A549 (cell line): ENCODE measurements at regions not wholly inside any gene's neighbourhood (a gene's known extent, or its start where the extent isn't known, plus 50 kb on each side); places are given as distances from the start of the nearest gene placed in this dataset.

Experiments
- BHLHE40 ChIP-seq: IDR thresholded peaks from 2 replicates; pipeline ENCODE4 v1.6.1; 2012; ENCODE audit warnings: low read depth, low read length, inconsistent platforms
- CTCF ChIP-seq: fragments of >200 bp; sonication (Bioruptor Twin); formaldehyde crosslinking; IDR thresholded peaks from 3 replicates; pipeline ENCODE4 v1.5.1; 2016
- ELK1 ChIP-seq: fragments of 150-350 bp; IDR thresholded peaks from 2 replicates; pipeline ENCODE4 v1.6.1; 2014; ENCODE audit warnings: low read depth, mild to moderate bottlenecking, low read length
- MAX ChIP-seq: IDR thresholded peaks from 2 replicates; pipeline ENCODE4 v1.6.1; 2012
- RFX5 ChIP-seq: fragments of 450-650 bp; IDR thresholded peaks from 2 replicates; pipeline ENCODE4 v1.7.1; 2014; ENCODE audit warnings: antibody characterized with exemption, mild to moderate bottlenecking, moderate library complexity
- ZSCAN20 ChIP-seq: fragments of 250-450 bp; sonication (Bioruptor Pico); IDR thresholded peaks from 2 replicates; pipeline ENCODE4 v1.8.0; 2022; ENCODE audit warnings: mild to moderate bottlenecking, moderate library complexity

GRCh38 chr11:17129003-17129402, 51.5 kb upstream of the RPS13 start:
- TF ChIP-seq ZSCAN20 (CRISPR knock-in tag) (no peak), BHLHE40 (no peak), MAX (no peak), CTCF (no peak), RFX5 (no peak), ELK1 (no peak)
